A673 (cell line): ENCODE measurements at regions not wholly inside any gene's neighbourhood (a gene's known extent, or its start where the extent isn't known, plus 50 kb on each side); places are given as distances from the start of the nearest gene placed in this dataset.

Experiments used
- BruUV-seq: library from RNA; stranded (reverse); fragments of 400-500 nt; replicated peaks from 2 replicates; lab custom pipeline; 2021; lab: Mats Ljungman, UMichigan
- CTCF ChIA-PET: fragments of 300-600 bp; sonication (Branson Sonifier 250); formaldehyde crosslinking; loops from one replicate; lab custom pipeline; 2022; ENCODE audit warnings: antibody characterized with exemption; lab: Charles Lee
- POLR2A ChIA-PET: fragments of 300-600 bp; sonication (Branson Sonifier 250); formaldehyde crosslinking; loops from one replicate; lab custom pipeline; 2022; ENCODE audit warnings: antibody characterized with exemption; ENCODE audit not compliant: low non-redundant PET; lab: Charles Lee
- DNase-seq: peaks from one replicate; pipeline ENCODE4 v3.0.0-alpha.2; 2015; ENCODE audit warnings: low spot score
- H3K27ac ChIP-seq: fragments of 200-600 bp; sonication (generic); 2 replicates; pipeline ENCODE4 v1.5.1; 2016; ENCODE audit warnings: mixed run types, low read depth, mild to moderate bottlenecking, mixed read lengths, antibody characterized with exemption, low read length; ENCODE audit not compliant: poor library complexity, severe bottlenecking
- H3K27me3 ChIP-seq: fragments of 200-600 bp; sonication (generic); replicated peaks from 2 replicates; pipeline ENCODE4 v1.6.1; 2017; ENCODE audit warnings: mixed run types, low read depth, mild to moderate bottlenecking, mixed read lengths, antibody characterized with exemption, low read length; ENCODE audit not compliant: insufficient read depth, poor library complexity
- H3K36me3 ChIP-seq: fragments of 200-600 bp; sonication (generic); 2 replicates; pipeline ENCODE4 v1.6.1; 2016; ENCODE audit warnings: mixed run types, mild to moderate bottlenecking, mixed read lengths, antibody characterized with exemption, low read length; ENCODE audit not compliant: insufficient read depth, poor library complexity, severe bottlenecking
- H3K4me1 ChIP-seq: fragments of 200-600 bp; sonication (generic); 2 replicates; pipeline ENCODE4 v1.6.1; 2017; ENCODE audit warnings: mixed run types, mild to moderate bottlenecking, mixed read lengths, antibody characterized with exemption, low read length; ENCODE audit not compliant: insufficient read depth, poor library complexity, severe bottlenecking
- H3K4me3 ChIP-seq: fragments of 200-600 bp; sonication (generic); 2 replicates; pipeline ENCODE4 v1.5.1; 2016; ENCODE audit warnings: low read depth, mixed run types, mild to moderate bottlenecking, mixed read lengths, low read length; ENCODE audit not compliant: poor library complexity, severe bottlenecking
- H3K9me3 ChIP-seq: fragments of 200-600 bp; sonication (generic); 2 replicates; pipeline ENCODE4 v1.6.1; 2016; ENCODE audit warnings: mixed run types, low read depth, mild to moderate bottlenecking, mixed read lengths, antibody characterized with exemption, low read length; ENCODE audit not compliant: poor library complexity, severe bottlenecking
- CTCF ChIP-seq: fragments of 300-800, 200-600 bp; sonication (generic); conservative IDR thresholded peaks from 2 replicates; pipeline ENCODE4 v1.5.1; 2017; ENCODE audit warnings: low read depth, mild to moderate bottlenecking, antibody characterized with exemption, low read length, moderate library complexity, mixed read lengths
- EZH2 ChIP-seq: fragments of 200-600 bp; sonication (generic); IDR thresholded peaks from 2 replicates; pipeline ENCODE4 v1.6.1; 2017; ENCODE audit warnings: borderline replicate concordance, low read depth, mild to moderate bottlenecking, mixed read lengths, antibody characterized with exemption, low read length; ENCODE audit not compliant: poor library complexity, severe bottlenecking
- intact Hi-C: fragments of 100-400 bp; cut with micrococcal nuclease; formaldehyde crosslinking; loops from one replicate; pipeline ENCODE4 v1.10.0; 2022; ENCODE audit not compliant: unreplicated experiment

DNA sequence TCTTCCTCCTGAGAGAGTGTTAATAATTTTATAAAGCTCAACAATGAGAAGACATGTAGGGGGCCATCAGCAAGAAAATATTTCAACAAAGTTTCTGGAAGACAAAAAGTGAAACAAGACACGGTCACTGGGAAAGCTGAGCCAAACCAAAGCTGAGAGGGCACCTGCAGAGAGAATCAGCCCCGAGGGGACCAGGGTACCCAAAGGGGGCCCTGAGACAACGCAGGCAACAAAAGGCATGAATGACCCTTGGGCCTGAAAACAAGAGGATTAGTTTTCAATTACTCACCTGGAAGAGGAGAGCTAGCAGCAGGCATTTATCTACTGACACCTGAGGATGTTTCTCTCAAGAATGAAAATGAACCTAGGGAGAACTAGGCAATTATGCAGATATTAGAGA is 461.2 kb upstream of the MGMT start:
- CTCF ChIA-PET, result no interaction called here
- intact Hi-C loops, result no loop called here
- POLR2A ChIA-PET, result no interaction called here
- Histone ChIP-seq H3K36me3 (no peaks in the 10 kb centered on the region), H3K27me3 (no peaks in the 10 kb centered on the region), H3K27ac (no peak overlapping the region), H3K4me3 (no peak overlapping the region), H3K4me1 (no peaks in the 10 kb centered on the region), H3K9me3 (peaks cover 13% of the 10 kb centered on the region)
- no TSS peak for BruUV-seq
- no peak for TF ChIP-seq CTCF
- TF ChIP-seq EZH2, result no peak
- DNase-seq, result no peak

- ChIA-PET POLR2A (no interaction called here), CTCF (no interaction called here)
- no peak for TF ChIP-seq CTCF
- no peak for TF ChIP-seq EZH2
- intact Hi-C loops, result no loop called here
- Histone ChIP-seq H3K4me1 (peaks cover 23% of the 10 kb centered on the region), H3K27ac (no peak overlapping the region), H3K4me3 (no peak overlapping the region), H3K36me3 (no peaks in the 10 kb centered on the region), H3K27me3 (no peaks in the 10 kb centered on the region), H3K9me3 (no peaks in the 10 kb centered on the region)
- no peak for DNase-seq
- no TSS peak for BruUV-seq
Observed at GRCh38 chr10:129018511-129018910, 448.5 kb upstream of the MGMT start.

GRCh38 chr10:129020651-129021330 is 446.2 kb upstream of the MGMT start:
- TF ChIP-seq EZH2 (no peak), CTCF (no peak)
- CTCF ChIA-PET, result interaction anchor here (1.2 kb wide), 1 partner anchor 10 kb away, joined by 3 read pairs; no protein-coding TSS in a partner anchor
- no TSS peak for BruUV-seq

More at GRCh38 chr10:129020651-129021330, 446.2 kb upstream of the MGMT start:
- intact Hi-C loops, result loop anchor here (10.0 kb wide), 1 partner anchor 386 kb away; no protein-coding TSS in a partner anchor
- H3K4me3 ChIP-seq, result no peak overlapping the region
- H3K4me1 ChIP-seq, result peaks cover 45% of the 10 kb centered on the region
- no peaks in the 10 kb centered on the region for H3K27me3 ChIP-seq
- POLR2A ChIA-PET, result no interaction called here
- no peak overlapping the region for H3K27ac ChIP-seq
- no peak for DNase-seq
- H3K36me3 ChIP-seq, result no peaks in the 10 kb centered on the region
- no peaks in the 10 kb centered on the region for H3K9me3 ChIP-seq
